Loucy (cell line): ENCODE measurements at regions not wholly inside any gene's neighbourhood (a gene's known extent, or its start where the extent isn't known, plus 50 kb on each side); places are given as distances from the start of the nearest gene placed in this dataset.
"Not testable (repeated sequence)": the region's sequence is repeated elsewhere in the genome, so short reads cannot be mapped to it uniquely, and the experiment has no call there.

Source experiments
- H2AFZ ChIP-seq: fragments of 200-600 bp; sonication (generic); 2 replicates; pipeline ENCODE4 v1.6.0; 2016; ENCODE audit warnings: antibody characterized with exemption, mild to moderate bottlenecking, low read length, moderate library complexity
- H3F3A ChIP-seq: fragments of 200-600 bp; 2 replicates; pipeline ENCODE4 v1.6.0; 2016; ENCODE audit warnings: antibody characterized with exemption, low read depth, mild to moderate bottlenecking
- H3K27me3 ChIP-seq: fragments of 200-600 bp; sonication (generic); 2 replicates; pipeline ENCODE4 v1.6.1; 2014; ENCODE audit warnings: low read length, mild to moderate bottlenecking; ENCODE audit not compliant: insufficient read depth, poor library complexity, severe bottlenecking
- H3K36me3 ChIP-seq: fragments of 200-600 bp; sonication (generic); 2 replicates; pipeline ENCODE4 v1.6.1; 2016; ENCODE audit warnings: low read length; ENCODE audit not compliant: insufficient read depth
- H3K4me1 ChIP-seq: fragments of 200-600 bp; sonication (generic); 2 replicates; pipeline ENCODE4 v1.5.1; 2014; ENCODE audit warnings: low read length, mild to moderate bottlenecking; ENCODE audit not compliant: insufficient read depth, poor library complexity, severe bottlenecking
- H3K4me2 ChIP-seq: fragments of 200-600 bp; sonication (generic); 2 replicates; pipeline ENCODE4 v1.6.0; 2014; ENCODE audit warnings: antibody characterized with exemption, low read length, low read depth, mild to moderate bottlenecking; ENCODE audit not compliant: poor library complexity, severe bottlenecking
- H3K4me3 ChIP-seq: fragments of 200-600 bp; sonication (generic); 2 replicates; pipeline ENCODE4 v1.5.1; 2014; ENCODE audit warnings: low read length, mild to moderate bottlenecking, mixed read lengths; ENCODE audit not compliant: poor library complexity, severe bottlenecking
- H3K79me2 ChIP-seq: fragments of 200-600 bp; sonication (generic); 2 replicates; pipeline ENCODE4 v1.6.1; 2014; ENCODE audit warnings: low read length; ENCODE audit not compliant: insufficient read depth
- H3K9ac ChIP-seq: fragments of 200-600 bp; sonication (generic); 2 replicates; pipeline ENCODE4 v1.6.0; 2014; ENCODE audit warnings: mild to moderate bottlenecking, low read depth, low read length, moderate library complexity; ENCODE audit not compliant: poor library complexity, severe bottlenecking
- H3K9me2 ChIP-seq: fragments of 200-600 bp; sonication (generic); replicated peaks from 2 replicates; pipeline ENCODE4 v1.6.1; 2016; ENCODE audit warnings: low read depth, low read length, mixed read lengths
- H3K9me3 ChIP-seq: fragments of 200-600 bp; sonication (generic); 2 replicates; pipeline ENCODE4 v1.6.1; 2014; ENCODE audit warnings: mild to moderate bottlenecking, antibody characterized with exemption, low read length, low read depth; ENCODE audit not compliant: insufficient read depth
- H4K20me1 ChIP-seq: fragments of 200-600 bp; sonication (generic); 2 replicates; pipeline ENCODE4 v1.6.0; 2014; ENCODE audit warnings: antibody characterized with exemption, low read length, mild to moderate bottlenecking; ENCODE audit not compliant: insufficient read depth, poor library complexity, severe bottlenecking
- EZH2phosphoT487 ChIP-seq: fragments of 200-600 bp; IDR thresholded peaks from 2 replicates; pipeline ENCODE4 v1.6.1; 2018; ENCODE audit warnings: antibody characterized with exemption, mild to moderate bottlenecking, moderate library complexity, borderline replicate concordance
- TF ChIP-seq, protein P1 (sequence below): fragments of 200-600 bp; sonication (generic); conservative IDR thresholded peaks from 2 replicates; pipeline ENCODE4 v1.5.1; 2014; ENCODE audit warnings: mild to moderate bottlenecking, antibody characterized with exemption, low read length

DNA sequence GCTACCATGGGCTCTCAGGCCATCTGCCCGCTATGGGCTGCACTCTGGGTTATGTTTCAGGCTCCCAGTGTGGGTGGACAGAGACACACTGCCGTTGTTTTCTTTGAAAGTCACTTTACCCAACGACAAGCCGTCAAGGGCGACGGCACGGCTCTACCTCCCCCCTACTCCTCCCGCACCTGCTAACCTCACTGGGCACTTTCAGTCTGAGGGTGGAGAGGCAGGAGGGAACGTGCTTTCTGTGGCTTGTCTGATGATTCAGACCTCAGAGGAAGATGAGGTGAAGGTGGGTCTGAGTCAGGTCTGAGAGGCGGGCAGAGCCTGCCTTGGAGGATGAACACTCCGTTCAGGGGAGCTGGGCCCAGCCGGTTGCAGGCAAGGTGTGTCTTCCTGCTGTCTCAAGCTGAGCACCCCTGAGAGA, 147.6 kb upstream of the HDAC4 start:
- Histone ChIP-seq H3K27me3 (no peaks in the 10 kb centered on the region), H3K4me1 (no peaks in the 10 kb centered on the region), H3K4me3 (no peak overlapping the region), H3K9ac (no peak overlapping the region), H3F3A (no peaks in the 10 kb centered on the region), H2AFZ (no peak overlapping the region), H3K36me3 (no peaks in the 10 kb centered on the region), H3K4me2 (no peak overlapping the region), H4K20me1 (no peaks in the 10 kb centered on the region), H3K9me3 (peaks cover 6% of the 10 kb centered on the region; the same call in 1 of the 2 replicates), H3K9me2 (no peaks in the 10 kb centered on the region), H3K79me2 (no peaks in the 10 kb centered on the region)
- no peak for TF ChIP-seq EZH2phosphoT487

DNA sequence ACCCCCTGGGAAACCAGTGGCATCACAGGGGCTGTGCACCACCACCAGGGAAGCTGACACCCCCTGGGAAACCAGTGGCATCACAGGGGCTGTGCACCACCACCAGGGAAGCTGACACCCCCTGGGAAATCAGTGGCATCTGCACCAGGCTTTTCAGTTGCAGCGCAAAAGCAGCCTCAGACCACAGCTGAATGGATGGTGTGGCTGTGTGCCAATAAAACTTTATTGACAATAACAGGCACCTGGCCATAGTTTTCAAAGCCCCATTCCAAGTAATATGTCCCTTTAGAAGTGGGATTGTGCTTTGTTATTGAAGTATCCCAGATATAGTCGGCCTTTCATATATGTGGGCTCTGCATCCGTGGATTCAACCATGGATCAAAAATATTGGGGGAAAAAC, 146.3 kb upstream of the HDAC4 start:
- H3K79me2 ChIP-seq, H2AFZ ChIP-seq, H3K9me3 ChIP-seq, H4K20me1 ChIP-seq, H3K27me3 ChIP-seq, H3F3A ChIP-seq, H3K36me3 ChIP-seq, H3K4me1 ChIP-seq, H3K9ac ChIP-seq, H3K9me2 ChIP-seq, H3K4me2 ChIP-seq, H3K4me3 ChIP-seq: not testable (repeated sequence)

DNA sequence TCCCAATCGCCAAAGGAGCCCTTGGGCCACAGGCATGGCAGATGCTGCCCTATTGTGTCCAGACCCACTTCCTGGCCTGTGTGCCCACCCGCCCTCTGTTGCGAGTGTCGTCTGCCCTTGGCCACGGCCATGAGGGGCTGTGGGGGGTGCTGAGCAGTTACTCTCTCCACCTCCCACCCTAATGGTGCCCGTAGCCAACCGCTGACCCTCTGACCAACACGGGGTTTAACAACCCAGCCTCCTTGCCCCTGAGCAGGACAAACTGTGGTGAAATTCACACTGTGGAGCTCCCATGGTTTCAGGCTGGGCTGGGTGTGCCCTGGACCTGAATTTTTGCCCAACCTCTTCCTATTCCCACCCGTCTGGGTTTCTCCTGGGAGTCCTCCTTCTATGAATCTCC, 145.7 kb upstream of the HDAC4 start:
- Histone ChIP-seq H3K36me3 (no peaks in the 10 kb centered on the region), H3K9me3 (peaks cover 6% of the 10 kb centered on the region; the same call in 1 of the 2 replicates), H3K27me3 (no peaks in the 10 kb centered on the region), H3K79me2 (no peaks in the 10 kb centered on the region), H3F3A (no peaks in the 10 kb centered on the region), H3K4me3 (no peak overlapping the region), H3K4me1 (no peaks in the 10 kb centered on the region), H4K20me1 (no peaks in the 10 kb centered on the region), H3K4me2 (no peak overlapping the region), H3K9ac (no peak overlapping the region), H2AFZ (no peak overlapping the region), H3K9me2 (no peaks in the 10 kb centered on the region)
- no peak for TF ChIP-seq EZH2phosphoT487
- TF ChIP-seq, protein P1, sequence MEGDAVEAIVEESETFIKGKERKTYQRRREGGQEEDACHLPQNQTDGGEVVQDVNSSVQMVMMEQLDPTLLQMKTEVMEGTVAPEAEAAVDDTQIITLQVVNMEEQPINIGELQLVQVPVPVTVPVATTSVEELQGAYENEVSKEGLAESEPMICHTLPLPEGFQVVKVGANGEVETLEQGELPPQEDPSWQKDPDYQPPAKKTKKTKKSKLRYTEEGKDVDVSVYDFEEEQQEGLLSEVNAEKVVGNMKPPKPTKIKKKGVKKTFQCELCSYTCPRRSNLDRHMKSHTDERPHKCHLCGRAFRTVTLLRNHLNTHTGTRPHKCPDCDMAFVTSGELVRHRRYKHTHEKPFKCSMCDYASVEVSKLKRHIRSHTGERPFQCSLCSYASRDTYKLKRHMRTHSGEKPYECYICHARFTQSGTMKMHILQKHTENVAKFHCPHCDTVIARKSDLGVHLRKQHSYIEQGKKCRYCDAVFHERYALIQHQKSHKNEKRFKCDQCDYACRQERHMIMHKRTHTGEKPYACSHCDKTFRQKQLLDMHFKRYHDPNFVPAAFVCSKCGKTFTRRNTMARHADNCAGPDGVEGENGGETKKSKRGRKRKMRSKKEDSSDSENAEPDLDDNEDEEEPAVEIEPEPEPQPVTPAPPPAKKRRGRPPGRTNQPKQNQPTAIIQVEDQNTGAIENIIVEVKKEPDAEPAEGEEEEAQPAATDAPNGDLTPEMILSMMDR: no peak

DNA sequence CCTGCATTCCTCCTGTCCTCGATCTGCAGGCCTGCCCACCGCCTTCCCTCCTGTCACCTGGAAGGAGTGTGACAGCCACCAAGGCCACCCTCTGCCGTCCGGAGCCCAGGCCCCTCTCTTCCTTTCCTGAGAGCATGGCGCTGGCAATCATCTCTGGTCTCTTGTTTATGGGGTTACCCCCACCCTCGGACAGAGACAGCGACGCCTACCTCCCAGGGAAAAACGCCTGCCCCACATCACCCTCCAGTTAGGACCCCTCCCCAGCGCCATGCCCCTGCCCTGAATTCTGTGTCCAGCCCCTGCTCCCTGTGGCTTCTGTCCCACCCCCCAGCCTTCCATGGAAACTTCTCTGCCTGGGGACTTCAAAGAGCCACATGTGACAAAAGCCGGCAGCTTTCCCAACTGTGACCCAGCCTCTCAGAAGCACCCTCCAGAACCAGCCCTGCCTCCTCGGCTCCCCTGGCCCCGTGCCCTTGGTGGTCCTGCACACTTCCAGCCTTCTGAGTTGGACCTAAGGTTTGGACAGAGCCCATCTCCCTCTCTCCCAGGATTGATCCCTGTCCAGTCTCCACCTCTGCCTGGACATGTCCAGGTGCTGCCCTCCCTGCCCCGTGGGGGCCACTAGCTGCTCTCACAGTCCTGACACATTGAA, 145.0 kb upstream of the HDAC4 start:
- no peak overlapping the region for H3K4me2 ChIP-seq

More for the DNA sequence above, 145.0 kb upstream of the HDAC4 start:
- Histone ChIP-seq H3K9me2 (no peaks in the 10 kb centered on the region), H2AFZ (no peak overlapping the region), H3K4me1 (no peaks in the 10 kb centered on the region), H3F3A (no peaks in the 10 kb centered on the region), H3K9me3 (peaks cover 6% of the 10 kb centered on the region; the same call in 1 of the 2 replicates), H3K9ac (no peak overlapping the region), H3K27me3 (no peaks in the 10 kb centered on the region), H4K20me1 (no peaks in the 10 kb centered on the region), H3K4me3 (no peak overlapping the region), H3K36me3 (no peaks in the 10 kb centered on the region), H3K79me2 (no peaks in the 10 kb centered on the region)
- TF ChIP-seq EZH2phosphoT487: no peak
- TF ChIP-seq, protein P1: no peak
